Right hindlimb (tissue), 1 donor: ENCODE measurements at regions not wholly inside any gene's neighbourhood (a gene's known extent, or its start where the extent isn't known, plus 50 kb on each side); places are given as distances from the start of the nearest gene placed in this dataset.
A peak's percentile ranks its signal among the peaks of the same experiment; 100 is the strongest.

Experiments
- DNase-seq: peaks from one replicate; pipeline ENCODE4 v3.0.0-alpha.2; 2018

GRCh38 chr5:3129252-3129651 is 377.8 kb upstream of the IRX2 start:
- no peak for DNase-seq

GRCh38 chr5:3127423-3127911 is 376.0 kb upstream of the IRX2 start:
- DNase-seq = no peak

- no peak for DNase-seq
These were observed 375.2 kb upstream of the IRX2 start for GRCh38 chr5:3126639-3127038.

- no peak for DNase-seq
These were observed 372.9 kb upstream of the IRX2 start for GRCh38 chr5:3124410-3124809.

- DNase-seq = no peak
These were observed 372.3 kb upstream of the IRX2 start for GRCh38 chr5:3123763-3124157.

GRCh38 chr5:3122985-3123762 is 371.7 kb upstream of the IRX2 start:
- no peak for DNase-seq

GRCh38 chr5:3122216-3122615 is 370.7 kb upstream of the IRX2 start:
- DNase-seq = no peak

- no peak for DNase-seq
These were observed 370.3 kb upstream of the IRX2 start for GRCh38 chr5:3121813-3122212.

GRCh38 chr5:3120028-3120427 is 368.6 kb upstream of the IRX2 start:
- no peak for DNase-seq

GRCh38 chr5:3119435-3119834 is 368.0 kb upstream of the IRX2 start:
- no peak for DNase-seq

GRCh38 chr5:3118340-3118739 is 366.9 kb upstream of the IRX2 start:
- DNase-seq = no peak

- DNase-seq = no peak
These were observed 364.9 kb upstream of the IRX2 start for GRCh38 chr5:3116366-3116765.

- no peak for DNase-seq
These were observed 363.0 kb upstream of the IRX2 start for GRCh38 chr5:3114467-3114866.

GRCh38 chr5:3110371-3110770 is 358.9 kb upstream of the IRX2 start:
- DNase-seq = no peak

- DNase-seq = peak; percentile 84
These were observed 355.7 kb upstream of the IRX2 start for GRCh38 chr5:3107156-3107611.

- no peak for DNase-seq
These were observed 354.1 kb upstream of the IRX2 start for GRCh38 chr5:3105581-3105980.

- no peak for DNase-seq
These were observed 353.7 kb upstream of the IRX2 start for GRCh38 chr5:3105172-3105571.

GRCh38 chr5:3104429-3105060 is 353.1 kb upstream of the IRX2 start:
- no peak for DNase-seq

GRCh38 chr5:3103262-3103811 is 351.9 kb upstream of the IRX2 start:
- DNase-seq = no peak

- DNase-seq = no peak
These were observed 351.1 kb upstream of the IRX2 start for GRCh38 chr5:3102531-3102930.

- no peak for DNase-seq
These were observed 350.1 kb upstream of the IRX2 start for GRCh38 chr5:3101561-3101960.

GRCh38 chr5:3100921-3101551 is 349.6 kb upstream of the IRX2 start:
- DNase-seq = no peak

- DNase-seq = no peak
These were observed 348.5 kb upstream of the IRX2 start for GRCh38 chr5:3099954-3100353.

GRCh38 chr5:3099526-3099925 is 348.0 kb upstream of the IRX2 start:
- no peak for DNase-seq
